IPS-18c (cell line): ENCODE measurements at regions not wholly inside any gene's neighbourhood (a gene's known extent, or its start where the extent isn't known, plus 50 kb on each side); places are given as distances from the start of the nearest gene placed in this dataset.

Experiments used
- H3K4me3 ChIP-seq: 2 replicates; pipeline ENCODE4 v1.7.0; 2013; ENCODE audit warnings: low read depth, mild to moderate bottlenecking, low read length, moderate library complexity; ENCODE audit not compliant: insufficient read depth
- H3K9me3 ChIP-seq: one replicate; pipeline ENCODE4 v1.6.1; 2013; ENCODE audit warnings: mild to moderate bottlenecking, low read length, moderate library complexity; ENCODE audit not compliant: control insufficient read depth, insufficient read depth

- Histone ChIP-seq H3K9me3 (no peaks in the 10 kb centered on the region), H3K4me3 (no peak overlapping the region)
These were observed 646.9 kb upstream of the ZEB2 start for GRCh38 chr2:145166731-145167302.

GRCh38 chr2:145161656-145162055, 641.7 kb upstream of the ZEB2 start:
- Histone ChIP-seq H3K4me3 (no peak overlapping the region), H3K9me3 (no peaks in the 10 kb centered on the region)

- Histone ChIP-seq H3K9me3 (no peaks in the 10 kb centered on the region), H3K4me3 (no peak overlapping the region)
These were observed 640.9 kb upstream of the ZEB2 start for GRCh38 chr2:145160855-145161254.

- H3K4me3 ChIP-seq: no peak overlapping the region
- no peaks in the 10 kb centered on the region for H3K9me3 ChIP-seq
These were observed 639.8 kb upstream of the ZEB2 start for GRCh38 chr2:145159676-145160075.

- Histone ChIP-seq H3K9me3 (no peaks in the 10 kb centered on the region), H3K4me3 (no peak overlapping the region)
These were observed 638.0 kb upstream of the ZEB2 start for GRCh38 chr2:145157741-145158591.

- Histone ChIP-seq H3K9me3 (no peaks in the 10 kb centered on the region), H3K4me3 (no peak overlapping the region)
These were observed 637.2 kb upstream of the ZEB2 start for GRCh38 chr2:145157036-145157675.

- Histone ChIP-seq H3K4me3 (no peak overlapping the region), H3K9me3 (no peaks in the 10 kb centered on the region)
These were observed 636.3 kb upstream of the ZEB2 start for GRCh38 chr2:145156199-145156598.

- H3K9me3 ChIP-seq: no peaks in the 10 kb centered on the region
- no peak overlapping the region for H3K4me3 ChIP-seq
These were observed 635.3 kb upstream of the ZEB2 start for GRCh38 chr2:145155196-145155595.

- Histone ChIP-seq H3K9me3 (no peaks in the 10 kb centered on the region), H3K4me3 (no peak overlapping the region)
These were observed 634.8 kb upstream of the ZEB2 start for GRCh38 chr2:145154731-145155130.

GRCh38 chr2:145146691-145147090, 626.8 kb upstream of the ZEB2 start:
- no peaks in the 10 kb centered on the region for H3K9me3 ChIP-seq
- no peak overlapping the region for H3K4me3 ChIP-seq

- Histone ChIP-seq H3K4me3 (no peak overlapping the region), H3K9me3 (no peaks in the 10 kb centered on the region)
These were observed 624.3 kb upstream of the ZEB2 start for GRCh38 chr2:145144131-145144728.

GRCh38 chr2:145141981-145142380, 622.1 kb upstream of the ZEB2 start:
- H3K9me3 ChIP-seq: no peaks in the 10 kb centered on the region

GRCh38 chr2:145140658-145141057, 620.7 kb upstream of the ZEB2 start:
- H3K4me3 ChIP-seq: no peak overlapping the region

More at GRCh38 chr2:145141981-145142380, 622.1 kb upstream of the ZEB2 start:
- no peak overlapping the region for H3K4me3 ChIP-seq

GRCh38 chr2:145138626-145139025, 618.7 kb upstream of the ZEB2 start:
- Histone ChIP-seq H3K9me3 (no peaks in the 10 kb centered on the region), H3K4me3 (no peak overlapping the region)

More at GRCh38 chr2:145140658-145141057, 620.7 kb upstream of the ZEB2 start:
- no peaks in the 10 kb centered on the region for H3K9me3 ChIP-seq

- Histone ChIP-seq H3K4me3 (no peak overlapping the region), H3K9me3 (no peaks in the 10 kb centered on the region)
These were observed 618.0 kb upstream of the ZEB2 start for GRCh38 chr2:145137901-145138300.

GRCh38 chr2:145137211-145137610, 617.3 kb upstream of the ZEB2 start:
- Histone ChIP-seq H3K9me3 (no peaks in the 10 kb centered on the region), H3K4me3 (no peak overlapping the region)

- Histone ChIP-seq H3K4me3 (no peak overlapping the region), H3K9me3 (no peaks in the 10 kb centered on the region)
These were observed 616.8 kb upstream of the ZEB2 start for GRCh38 chr2:145136702-145137101.

- Histone ChIP-seq H3K4me3 (no peak overlapping the region), H3K9me3 (no peaks in the 10 kb centered on the region)
These were observed 606.2 kb upstream of the ZEB2 start for GRCh38 chr2:145126146-145126545.
